Neuronal stem cell (in vitro differentiated cells): ENCODE measurements at regions not wholly inside any gene's neighbourhood (a gene's known extent, or its start where the extent isn't known, plus 50 kb on each side); places are given as distances from the start of the nearest gene placed in this dataset.
"Not testable (repeated sequence)": the region's sequence is repeated elsewhere in the genome, so short reads cannot be mapped to it uniquely, and the experiment has no call there.

Source experiments
- DNase-seq: peaks from one replicate; pipeline ENCODE4 v3.0.0-alpha.2; 2013; ENCODE audit warnings: low spot score
- H2AFZ ChIP-seq: one replicate; pipeline ENCODE4 v1.6.1; 2013; ENCODE audit warnings: mild to moderate bottlenecking, low read length, inconsistent platforms
- H2AK5ac ChIP-seq: 2 replicates; pipeline ENCODE4 v1.6.1; 2013; ENCODE audit warnings: low read depth, mild to moderate bottlenecking, inconsistent platforms, low read length, moderate library complexity, mixed read lengths
- H2BK120ac ChIP-seq: 2 replicates; pipeline ENCODE4 v1.6.1; 2013; ENCODE audit warnings: low read depth, mild to moderate bottlenecking, inconsistent platforms, low read length, moderate library complexity, mixed read lengths
- H2BK12ac ChIP-seq: one replicate; pipeline ENCODE4 v1.6.1; 2013; ENCODE audit warnings: low read length, inconsistent platforms
- H2BK15ac ChIP-seq: 2 replicates; pipeline ENCODE4 v1.6.1; 2013; ENCODE audit warnings: mild to moderate bottlenecking, low read length, inconsistent platforms, mixed read lengths
- H2BK5ac ChIP-seq: one replicate; pipeline ENCODE4 v1.6.1; 2013; ENCODE audit warnings: inconsistent platforms, mild to moderate bottlenecking, low read length, moderate library complexity
- H3K14ac ChIP-seq: one replicate; pipeline ENCODE4 v1.6.1; 2013; ENCODE audit warnings: low read length, inconsistent platforms
- H3K18ac ChIP-seq: 2 replicates; pipeline ENCODE4 v1.6.1; 2013; ENCODE audit warnings: low read length, inconsistent platforms
- H3K23ac ChIP-seq: 2 replicates; pipeline ENCODE4 v1.6.1; 2013; ENCODE audit warnings: low read depth, mild to moderate bottlenecking, mixed read lengths, low read length, inconsistent platforms; ENCODE audit not compliant: poor library complexity
- H3K27ac ChIP-seq: replicated peaks from 3 replicates; pipeline ENCODE4 v1.5.1; 2013; ENCODE audit warnings: low read length, inconsistent platforms
- H3K27me3 ChIP-seq, 3 experiments: 2 replicates each; pipeline ENCODE4 v1.6.1; 2013; ENCODE audit warnings: low read length in 3 of 3, mild to moderate bottlenecking in 2 of 3, inconsistent platforms in 1 of 3, low read depth in 1 of 3, mixed read lengths in 1 of 3, moderate library complexity in 1 of 3; ENCODE audit not compliant: control insufficient read depth in 3 of 3, insufficient read depth in 3 of 3
- H3K36me3 ChIP-seq, 2 donors: replicated peaks in 1 of 2; 2 replicates each; pipeline ENCODE4 v1.6.1; 2013; ENCODE audit warnings: low read length in 2 of 2; ENCODE audit not compliant: control insufficient read depth in 2 of 2, insufficient read depth in 2 of 2
- H3K4ac ChIP-seq: 2 replicates; pipeline ENCODE4 v1.6.1; 2013; ENCODE audit warnings: inconsistent platforms, mild to moderate bottlenecking, low read length, moderate library complexity
- H3K4me1 ChIP-seq, 2 donors: 1 replicate in 1 of 2; 2 replicates in 1 of 2; pipeline ENCODE4 v1.6.1; 2013; ENCODE audit warnings: low read length in 2 of 2, low read depth in 1 of 2; ENCODE audit not compliant: control insufficient read depth in 2 of 2, insufficient read depth in 1 of 2
- H3K4me2 ChIP-seq: one replicate; pipeline ENCODE4 v1.6.1; 2013; ENCODE audit warnings: mild to moderate bottlenecking, low read length, inconsistent platforms; ENCODE audit not compliant: insufficient read depth, poor library complexity, severe bottlenecking
- H3K4me3 ChIP-seq, 2 donors: 2 replicates each; pipeline ENCODE4 v1.5.1; 2013; ENCODE audit warnings: low read length in 2 of 2, mild to moderate bottlenecking in 2 of 2, inconsistent platforms in 1 of 2, moderate library complexity in 1 of 2
- H3K79me1 ChIP-seq: one replicate; pipeline ENCODE4 v1.6.1; 2013; ENCODE audit warnings: low read depth, mild to moderate bottlenecking, inconsistent platforms, low read length, moderate library complexity
- H3K9ac ChIP-seq: one replicate; pipeline ENCODE4 v1.6.1; 2013; ENCODE audit warnings: mild to moderate bottlenecking, low read depth, low read length, inconsistent platforms; ENCODE audit not compliant: poor library complexity
- H3K9me3 ChIP-seq, 2 donors: replicated peaks in 1 of 2; 2 replicates each; pipeline versions ENCODE3 to v1.6.1; 2013; ENCODE audit warnings: low read length in 2 of 2, mild to moderate bottlenecking in 2 of 2, inconsistent platforms in 1 of 2, low read depth in 1 of 2, mixed read lengths in 1 of 2, moderate library complexity in 1 of 2; ENCODE audit not compliant: control insufficient read depth in 2 of 2, insufficient read depth in 1 of 2
- H4K8ac ChIP-seq: one replicate; pipeline ENCODE4 v1.6.1; 2013; ENCODE audit warnings: low read depth, mild to moderate bottlenecking, inconsistent platforms, low read length, moderate library complexity
- H4K91ac ChIP-seq: one replicate; pipeline ENCODE4 v1.6.1; 2013; ENCODE audit warnings: low read length, low read depth, mild to moderate bottlenecking, inconsistent platforms; ENCODE audit not compliant: poor library complexity
- WGBS, 2 donors: extraction: QIAGEN DNeasy Blood & Tissue Kit; methylation state at CpG; one replicate each; pipeline ENCODE4 v1.1.7; 2013; ENCODE audit warnings: missing lambda C conversion rate in 2 of 2, mixed read lengths in 1 of 2; ENCODE audit not compliant: insufficient read length in 2 of 2, insufficient replicate concordance in 1 of 2; ENCODE audit errors: extremely low coverage in 2 of 2; 5-methylcytosine and 5-hydroxymethylcytosine counted together

DNA sequence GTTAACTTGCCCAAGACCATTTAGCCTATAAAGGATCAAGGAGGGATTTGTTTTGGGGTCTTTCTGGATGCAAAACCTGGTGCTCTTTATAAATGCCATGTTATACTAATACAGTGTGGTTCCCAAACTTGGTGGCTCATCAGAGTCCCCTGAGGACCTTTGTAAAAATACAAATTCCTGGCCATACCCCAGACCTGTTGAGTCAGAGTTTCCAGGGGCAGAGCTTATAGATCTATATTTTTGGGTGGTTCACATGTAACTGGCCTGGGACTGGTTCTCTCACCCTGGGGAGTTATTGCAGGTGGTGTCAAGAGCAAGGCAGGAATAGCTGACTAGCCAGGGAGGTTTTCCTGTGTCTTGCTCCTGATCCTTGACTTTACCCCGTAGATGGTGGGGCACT is 136.9 kb upstream of the HNRNPU start:
- no peak overlapping the region for H3K4me2 ChIP-seq
- H4K91ac ChIP-seq, result no peak overlapping the region
- no peak overlapping the region for H2AFZ ChIP-seq
- no peak overlapping the region for H3K18ac ChIP-seq
- H2BK120ac ChIP-seq, result no peak overlapping the region
- H3K27me3 ChIP-seq, result no peaks in the 10 kb centered on the region
- no peak overlapping the region for H3K14ac ChIP-seq
- peaks cover 0 to 5% of the 10 kb centered on the region in 2 donors for H3K36me3 ChIP-seq
- peaks cover 2% of the 10 kb centered on the region for H3K79me1 ChIP-seq
- H2BK15ac ChIP-seq, result no peak overlapping the region
- no CpG with 5 or more reads among the region's 1 CpG for WGBS, 2 donors
- H3K9ac ChIP-seq, result no peak overlapping the region
- H4K8ac ChIP-seq, result no peak overlapping the region
- no peak overlapping the region for H2AK5ac ChIP-seq
- no peak overlapping the region for H3K4me3 ChIP-seq
- H2BK5ac ChIP-seq, result no peak overlapping the region
- no peaks in the 10 kb centered on the region for H3K9me3 ChIP-seq
- no peak overlapping the region for H3K27ac ChIP-seq
- H3K23ac ChIP-seq, result no peak overlapping the region
- H2BK12ac ChIP-seq, result no peak overlapping the region
- H3K4ac ChIP-seq, result no peak overlapping the region
- no peaks in the 10 kb centered on the region for H3K4me1 ChIP-seq
- no peak for DNase-seq

DNA sequence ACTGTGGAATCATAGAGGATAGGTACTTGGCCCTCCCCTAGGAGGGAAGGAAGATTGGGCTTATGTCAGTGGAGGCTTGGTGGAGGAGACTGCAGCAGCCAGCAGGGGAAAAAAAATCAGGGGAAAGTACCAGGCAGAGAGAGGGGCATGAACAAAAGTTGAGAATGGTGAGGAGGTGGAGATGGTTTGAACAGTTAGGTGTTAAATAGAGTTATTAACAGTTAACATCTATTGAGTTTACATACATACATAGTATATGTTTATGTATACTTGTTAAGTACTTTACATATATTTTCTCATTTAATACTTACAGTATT is 136.5 kb upstream of the HNRNPU start:
- H3K18ac ChIP-seq, result no peak overlapping the region
- H3K27me3 ChIP-seq, result no peaks in the 10 kb centered on the region
- H3K9ac ChIP-seq, result no peak overlapping the region
- H4K8ac ChIP-seq, result no peak overlapping the region
- no peak overlapping the region for H2BK15ac ChIP-seq
- no peak overlapping the region for H2BK120ac ChIP-seq
- H2AFZ ChIP-seq, result no peak overlapping the region
- peaks cover 2% of the 10 kb centered on the region for H3K79me1 ChIP-seq
- no peak for DNase-seq
- H3K9me3 ChIP-seq, result no peaks in the 10 kb centered on the region
- H3K4me3 ChIP-seq, result no peak overlapping the region
- no peak overlapping the region for H3K14ac ChIP-seq
- no peaks in the 10 kb centered on the region for H3K4me1 ChIP-seq
- H3K27ac ChIP-seq, result no peak overlapping the region
- H3K23ac ChIP-seq, result no peak overlapping the region
- peaks cover 0 to 5% of the 10 kb centered on the region in 2 donors for H3K36me3 ChIP-seq
- no peak overlapping the region for H2AK5ac ChIP-seq
- H2BK12ac ChIP-seq, result no peak overlapping the region
- no peak overlapping the region for H3K4me2 ChIP-seq
- no peak overlapping the region for H3K4ac ChIP-seq
- no peak overlapping the region for H4K91ac ChIP-seq
- H2BK5ac ChIP-seq, result no peak overlapping the region

GRCh38 chr1:244999644-245000043 is 135.3 kb upstream of the HNRNPU start:
- H2AK5ac ChIP-seq, H2BK12ac ChIP-seq, H3K9me3 ChIP-seq, H3K9ac ChIP-seq, H4K91ac ChIP-seq, H3K27ac ChIP-seq, H3K4me1 ChIP-seq, H4K8ac ChIP-seq, H3K4me3 ChIP-seq, H2BK5ac ChIP-seq, H3K4ac ChIP-seq, DNase-seq, H2BK15ac ChIP-seq, H3K18ac ChIP-seq, H3K79me1 ChIP-seq, H3K27me3 ChIP-seq, H3K23ac ChIP-seq, H3K36me3 ChIP-seq, H2AFZ ChIP-seq, H3K4me2 ChIP-seq, H2BK120ac ChIP-seq, H3K14ac ChIP-seq: not testable (repeated sequence)
- WGBS, 2 donors, result no CpG with 5 or more reads among the region's 3 CpGs

DNA sequence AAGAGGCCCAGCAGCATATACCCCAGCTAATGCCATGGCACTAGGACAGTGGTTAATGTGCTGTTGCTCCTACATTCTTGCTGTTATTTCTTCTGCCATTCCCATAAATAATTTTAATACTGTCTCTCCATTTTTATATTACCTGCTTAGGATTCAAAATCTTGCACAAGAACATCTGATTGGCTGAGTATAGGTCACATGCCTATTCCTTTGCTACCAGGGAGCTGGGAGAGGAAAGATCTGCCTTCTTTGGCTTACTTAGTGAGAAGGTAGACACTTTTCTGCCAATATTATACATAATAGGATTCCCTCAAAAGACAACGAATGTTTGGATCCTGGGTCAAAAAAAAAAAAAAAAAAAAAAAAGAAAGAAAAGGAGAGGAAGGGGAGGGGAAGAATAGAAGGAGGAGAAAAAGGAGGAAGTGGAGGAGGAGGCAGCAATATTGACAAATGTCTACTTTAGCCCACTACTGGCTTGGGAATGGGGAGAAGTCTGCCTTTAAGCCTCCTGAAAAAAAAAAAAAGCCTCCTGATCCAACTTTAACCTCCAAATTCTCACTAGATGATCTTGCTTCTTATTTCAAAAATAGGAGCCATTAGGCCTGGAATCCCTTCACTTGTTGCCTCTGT is 134.5 kb upstream of the HNRNPU start:
- H3K9me3 ChIP-seq, result no peaks in the 10 kb centered on the region
- H3K23ac ChIP-seq, result no peak overlapping the region
- H3K14ac ChIP-seq, result no peak overlapping the region
- H2BK120ac ChIP-seq, result no peak overlapping the region
- no peak overlapping the region for H2AFZ ChIP-seq
- H3K4me1 ChIP-seq, result no peaks in the 10 kb centered on the region
- H2BK12ac ChIP-seq, result no peak overlapping the region
- H3K4me2 ChIP-seq, result no peak overlapping the region
- no peak overlapping the region for H3K9ac ChIP-seq
- peaks cover 2% of the 10 kb centered on the region for H3K79me1 ChIP-seq
- no peak overlapping the region for H2BK5ac ChIP-seq
- DNase-seq, result no peak
- no peak overlapping the region for H3K27ac ChIP-seq
- peaks cover 0 to 5% of the 10 kb centered on the region in 2 donors for H3K36me3 ChIP-seq
- H3K4ac ChIP-seq, result no peak overlapping the region
- H3K18ac ChIP-seq, result no peak overlapping the region
- H4K8ac ChIP-seq, result no peak overlapping the region
- no peak overlapping the region for H2AK5ac ChIP-seq
- WGBS, 2 donors, result no CpG with 5 or more reads among the region's 1 CpG
- no peak overlapping the region for H4K91ac ChIP-seq
- H3K27me3 ChIP-seq, result no peaks in the 10 kb centered on the region
- no peak overlapping the region for H3K4me3 ChIP-seq
- no peak overlapping the region for H2BK15ac ChIP-seq
